Neural cell (in vitro differentiated cells): ENCODE measurements at regions not wholly inside any gene's neighbourhood (a gene's known extent, or its start where the extent isn't known, plus 50 kb on each side); places are given as distances from the start of the nearest gene placed in this dataset.

Experiments
- H2AFZ ChIP-seq: fragments of 200-600, 300-800 bp; sonication (generic), shearing (Covaris generic); 2 replicates; pipeline ENCODE4 v1.6.0; 2014; ENCODE audit warnings: low read depth, mild to moderate bottlenecking, antibody characterized with exemption, low read length, moderate library complexity
- H3F3A ChIP-seq: fragments of 200-600 bp; shearing (Covaris generic); 2 replicates; pipeline ENCODE4 v1.6.1; 2016; ENCODE audit warnings: mild to moderate bottlenecking, moderate library complexity, mixed read lengths, antibody characterized with exemption, low read length; ENCODE audit not compliant: insufficient read depth, poor library complexity, severe bottlenecking
- H3K27ac ChIP-seq: fragments of 200-600, 300-800 bp; sonication (generic), shearing (Covaris generic); 2 replicates; pipeline ENCODE4 v1.5.1; 2014; ENCODE audit warnings: mild to moderate bottlenecking, low read length, moderate library complexity
- H3K27me3 ChIP-seq: fragments of 300-800, 200-600 bp; sonication (generic), shearing (Covaris generic); 2 replicates; pipeline ENCODE4 v1.6.0; 2014; ENCODE audit warnings: mild to moderate bottlenecking, low read depth, low read length, moderate library complexity; ENCODE audit not compliant: insufficient read depth
- H3K36me3 ChIP-seq: fragments of 300-800, 200-600 bp; sonication (generic), shearing (Covaris generic); 2 replicates; pipeline ENCODE4 v1.5.1; 2014; ENCODE audit warnings: mild to moderate bottlenecking, antibody characterized with exemption, low read length, moderate library complexity; ENCODE audit not compliant: insufficient read depth
- H3K4me2 ChIP-seq: fragments of 300-800, 200-600 bp; sonication (generic), shearing (Covaris generic); 2 replicates; pipeline ENCODE4 v1.6.0; 2014; ENCODE audit warnings: mild to moderate bottlenecking, low read length
- H3K4me3 ChIP-seq: fragments of 300-800, 200-600 bp; sonication (generic), shearing (Covaris generic); 2 replicates; pipeline ENCODE4 v1.5.1; 2014; ENCODE audit warnings: mild to moderate bottlenecking, low read length, moderate library complexity
- H3K79me2 ChIP-seq: fragments of 200-600 bp; shearing (Covaris generic); replicated peaks from 2 replicates; pipeline ENCODE4 v1.6.0; 2014; ENCODE audit warnings: mild to moderate bottlenecking, low read length, moderate library complexity; ENCODE audit not compliant: insufficient read depth
- H3K9ac ChIP-seq: fragments of 300-800, 200-600 bp; sonication (generic), shearing (Covaris generic); 2 replicates; pipeline ENCODE4 v1.6.1; 2016; ENCODE audit warnings: mild to moderate bottlenecking, low read length, mixed read lengths
- H3K9me2 ChIP-seq: fragments of 200-600 bp; shearing (Covaris generic); 2 replicates; pipeline ENCODE4 v1.6.1; 2016; ENCODE audit warnings: mild to moderate bottlenecking, low read length, mixed read lengths; ENCODE audit not compliant: insufficient read depth
- H3K9me3 ChIP-seq: fragments of 200-600, 300-800 bp; sonication (generic), shearing (Covaris generic); 2 replicates; pipeline ENCODE4 v1.6.1; 2016; ENCODE audit warnings: mild to moderate bottlenecking, mixed run types, low read length, moderate library complexity, mixed read lengths
- H4K20me1 ChIP-seq: fragments of 200-600 bp; shearing (Covaris generic); 2 replicates; pipeline ENCODE4 v1.6.1; 2016; ENCODE audit warnings: mild to moderate bottlenecking, mixed run types; ENCODE audit not compliant: insufficient read depth
- CTCF ChIP-seq: fragments of 450-650 bp; IDR thresholded peaks from 2 replicates; pipeline ENCODE4 v1.5.1; 2014; ENCODE audit warnings: antibody characterized with exemption, mild to moderate bottlenecking, moderate library complexity; ENCODE audit not compliant: poor library complexity, severe bottlenecking
- EP300 ChIP-seq: fragments of 450-650 bp; conservative IDR thresholded peaks from 2 replicates; pipeline ENCODE4 v1.6.1; 2014; ENCODE audit warnings: antibody characterized with exemption, mild to moderate bottlenecking, moderate library complexity; ENCODE audit not compliant: poor library complexity, severe bottlenecking
- EZH2 ChIP-seq: fragments of 200-600, 300-800 bp; shearing (Covaris generic), sonication (generic); IDR thresholded peaks from 2 replicates; pipeline ENCODE4 v1.6.1; 2014; ENCODE audit warnings: antibody characterized with exemption, low read length, borderline replicate concordance, mild to moderate bottlenecking; ENCODE audit not compliant: insufficient read depth, poor library complexity, severe bottlenecking
- MXI1 ChIP-seq: fragments of 450-650 bp; conservative IDR thresholded peaks from 2 replicates; pipeline ENCODE4 v1.6.1; 2014; ENCODE audit warnings: antibody characterized with exemption, mild to moderate bottlenecking; ENCODE audit not compliant: poor library complexity, severe bottlenecking
- POLR2AphosphoS5 ChIP-seq: IDR thresholded peaks from 2 replicates; pipeline ENCODE4 v1.6.1; 2012
- RAD21 ChIP-seq: fragments of 450-650 bp; conservative IDR thresholded peaks from 2 replicates; pipeline ENCODE4 v1.6.1; 2014; ENCODE audit warnings: antibody characterized with exemption, mild to moderate bottlenecking, moderate library complexity
- REST ChIP-seq: IDR thresholded peaks from 2 replicates; pipeline ENCODE4 v1.6.1; 2012; ENCODE audit warnings: borderline replicate concordance
- SMC3 ChIP-seq: fragments of 450-650 bp; conservative IDR thresholded peaks from 2 replicates; pipeline ENCODE4 v1.6.1; 2014; ENCODE audit warnings: antibody characterized with exemption, mild to moderate bottlenecking, moderate library complexity; ENCODE audit not compliant: poor library complexity
- TAF1 ChIP-seq: IDR thresholded peaks from 2 replicates; pipeline ENCODE4 v1.6.1; 2012; ENCODE audit warnings: low read depth

GRCh38 chr2:76675212-76675611 lies 847.0 kb downstream of the LRRTM4 start:
- Histone ChIP-seq H3K4me2 (no peak overlapping the region), H3K4me3 (no peak overlapping the region), H4K20me1 (no peaks in the 10 kb centered on the region), H3K9me3 (no peaks in the 10 kb centered on the region), H3K79me2 (no peaks in the 10 kb centered on the region), H3K27me3 (no peaks in the 10 kb centered on the region), H3F3A (no peaks in the 10 kb centered on the region), H3K27ac (no peak overlapping the region), H2AFZ (no peak overlapping the region), H3K9me2 (no peaks in the 10 kb centered on the region), H3K36me3 (no peaks in the 10 kb centered on the region), H3K9ac (no peak overlapping the region)
- no peak for TF ChIP-seq REST
- no peak for TF ChIP-seq RAD21
- TF ChIP-seq EZH2, result no peak
- TF ChIP-seq CTCF, result no peak
- TF ChIP-seq MXI1, result no peak

- no peak overlapping the region for H3K4me2 ChIP-seq
- TF ChIP-seq REST (no peak), RAD21 (no peak), TAF1 (no peak), MXI1 (no peak), SMC3 (no peak), POLR2AphosphoS5 (no peak), CTCF (no peak), EZH2 (no peak), EP300 (no peak)
- no peak overlapping the region for H3K27ac ChIP-seq
- no peaks in the 10 kb centered on the region for H4K20me1 ChIP-seq
- H3F3A ChIP-seq, result no peaks in the 10 kb centered on the region
- no peaks in the 10 kb centered on the region for H3K27me3 ChIP-seq
- H3K36me3 ChIP-seq, result no peaks in the 10 kb centered on the region
- no peaks in the 10 kb centered on the region for H3K79me2 ChIP-seq
- H2AFZ ChIP-seq, result no peak overlapping the region
- no peak overlapping the region for H3K4me3 ChIP-seq
- no peaks in the 10 kb centered on the region for H3K9me3 ChIP-seq
- H3K9ac ChIP-seq, result no peak overlapping the region
- H3K9me2 ChIP-seq, result no peaks in the 10 kb centered on the region
These were observed 849.4 kb downstream of the LRRTM4 start for GRCh38 chr2:76672798-76673197.
